Pons (tissue), 1 donor: ENCODE measurements at regions not wholly inside any gene's neighbourhood (a gene's known extent, or its start where the extent isn't known, plus 50 kb on each side); places are given as distances from the start of the nearest gene placed in this dataset.

ENCODE experiments used
- DNase-seq: peaks from one replicate; pipeline ENCODE4 v3.0.0-alpha.2; 2016; ENCODE audit warnings: low spot score

DNA sequence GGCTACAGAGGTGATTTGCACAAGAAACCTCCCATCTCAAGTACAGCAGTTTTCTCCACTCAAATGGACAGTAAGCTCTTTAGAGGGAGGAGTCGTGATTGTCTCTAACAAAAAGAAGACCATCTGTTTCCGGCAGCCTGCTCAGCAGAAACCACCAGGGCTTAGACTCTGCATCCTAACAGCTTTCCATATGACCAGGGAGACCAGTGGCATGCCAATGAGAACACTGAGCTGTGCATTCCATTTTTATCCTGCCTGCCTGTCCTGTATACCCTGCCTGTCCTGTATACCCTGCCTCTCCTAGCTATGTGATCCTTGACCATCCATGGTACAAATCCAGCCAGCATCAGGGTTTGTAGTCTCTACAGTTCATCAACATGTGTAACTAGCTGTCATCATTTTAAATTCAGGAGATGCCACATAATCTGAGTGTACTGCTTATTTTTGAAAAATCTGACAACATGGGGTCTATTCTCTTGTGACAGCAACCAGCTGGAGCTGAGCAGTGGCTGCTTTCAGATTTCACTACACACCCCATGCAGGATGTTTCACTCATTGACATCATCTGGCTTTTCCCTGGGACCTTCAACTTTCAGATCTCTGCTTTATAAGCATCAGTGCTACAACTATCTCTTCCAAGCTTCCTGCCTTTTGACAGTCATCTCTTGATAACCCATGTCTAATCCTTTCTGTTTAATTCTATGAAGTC is 50.5 kb upstream of the POU2AF2 start:
- DNase-seq: no peak

GRCh38 chr11:111193924-111194490 is 51.5 kb upstream of the POU2AF2 start:
- no peak for DNase-seq

- DNase-seq: no peak
Measured at GRCh38 chr11:111189466-111189865, 56.1 kb upstream of the POU2AF2 start.

DNA sequence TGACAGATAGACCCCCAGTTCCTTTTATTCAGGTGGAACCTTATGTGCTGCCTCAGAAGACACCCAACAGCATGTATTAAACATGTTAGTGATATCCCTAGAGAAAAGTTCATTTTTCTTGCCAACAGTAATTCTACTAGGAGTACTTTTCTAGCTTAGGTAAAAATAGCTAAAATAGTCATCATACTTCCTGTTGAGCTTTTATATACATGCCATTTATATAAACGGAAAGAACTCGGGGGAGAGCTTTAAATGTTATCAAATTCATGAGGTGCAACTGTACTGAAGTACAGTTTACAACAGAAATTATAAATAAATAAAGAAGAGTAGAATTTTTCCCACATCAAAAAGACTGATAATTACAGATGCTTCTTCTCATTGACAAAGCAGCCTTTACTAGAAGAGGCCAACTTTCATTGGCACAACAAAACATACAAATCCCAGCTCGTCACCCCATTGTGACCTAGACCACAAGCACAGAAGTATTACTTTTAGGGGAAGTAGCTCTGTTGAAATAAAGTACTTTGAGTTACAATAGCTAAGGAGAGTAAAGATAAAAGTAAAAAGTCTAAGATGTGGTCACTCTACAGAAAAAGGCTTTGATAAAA is 59.1 kb upstream of the POU2AF2 start:
- no peak for DNase-seq

GRCh38 chr11:111185266-111185665 is 60.3 kb upstream of the POU2AF2 start:
- DNase-seq: no peak

- no peak for DNase-seq
Measured at GRCh38 chr11:111183706-111184105, 61.8 kb upstream of the POU2AF2 start.

GRCh38 chr11:111179184-111179910 is 66.2 kb upstream of the POU2AF2 start:
- no peak for DNase-seq

- peak; percentile 9 for DNase-seq
Measured at GRCh38 chr11:111177037-111177871, 68.3 kb upstream of the POU2AF2 start.

GRCh38 chr11:111176603-111177002 is 68.9 kb upstream of the POU2AF2 start:
- DNase-seq: no peak

DNA sequence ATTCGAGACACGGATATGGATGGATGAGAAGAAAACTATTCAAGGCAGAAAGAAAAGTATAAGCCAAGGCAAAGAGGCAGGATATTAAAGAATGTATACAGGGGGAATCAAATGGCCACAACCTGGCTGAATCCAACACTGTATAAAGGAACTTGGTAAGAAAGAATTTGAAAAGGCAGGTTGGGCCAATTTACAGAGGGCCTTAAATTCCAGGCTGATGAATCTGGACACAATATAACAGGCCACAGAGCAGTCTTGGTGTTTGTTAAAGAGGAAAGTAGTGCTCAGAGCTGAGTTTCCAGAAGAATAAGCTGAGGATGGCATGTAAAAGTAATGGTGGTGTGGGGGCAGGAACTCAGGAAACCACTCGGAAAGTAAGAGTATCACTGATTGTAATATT is 72.3 kb upstream of the POU2AF2 start:
- DNase-seq: no peak

DNA sequence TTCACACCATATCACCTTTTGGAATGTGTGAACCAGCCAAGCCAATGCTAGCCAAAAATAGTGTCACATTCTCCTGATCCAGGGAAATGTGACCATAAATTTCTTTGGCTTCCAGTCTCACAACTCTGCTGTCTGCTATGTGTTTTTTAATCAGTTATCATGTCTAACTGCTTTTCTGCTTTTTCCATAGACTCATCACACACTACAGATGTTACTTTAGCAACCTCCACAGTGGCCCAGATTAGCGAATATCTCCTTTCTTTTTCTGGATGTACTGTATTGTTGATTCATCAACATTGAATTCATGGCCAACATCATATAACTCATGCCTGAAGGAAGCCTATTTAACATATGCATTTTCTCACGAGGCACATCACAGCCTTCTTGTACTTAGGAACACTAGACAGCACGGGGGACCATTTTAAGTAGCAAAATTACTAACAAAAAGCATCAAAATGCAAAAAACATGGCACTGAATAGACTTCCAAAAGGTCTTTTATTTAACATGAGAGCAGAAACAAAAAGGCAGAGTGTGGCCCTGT is 73.1 kb upstream of the POU2AF2 start:
- no peak for DNase-seq

GRCh38 chr11:111170761-111171379 is 74.7 kb upstream of the POU2AF2 start:
- no peak for DNase-seq

DNA sequence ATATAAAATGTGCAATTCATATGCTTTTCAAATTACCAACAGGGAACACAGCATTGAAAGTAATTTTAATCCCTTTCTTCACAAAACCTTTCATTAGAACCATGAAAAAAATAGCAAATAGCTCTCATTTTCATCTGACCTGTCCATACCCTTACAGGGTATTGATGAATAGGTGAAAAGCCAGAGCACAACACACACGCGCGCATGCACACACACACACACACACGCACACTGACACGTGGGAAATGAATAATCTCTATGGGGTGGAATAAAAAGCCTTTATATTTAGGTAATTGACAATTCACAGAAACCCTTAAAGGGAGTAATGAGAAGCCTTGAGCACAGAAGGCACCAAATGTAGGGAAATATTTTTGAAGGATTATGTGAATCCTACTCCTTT is 76.2 kb upstream of the POU2AF2 start:
- DNase-seq: no peak

- no peak for DNase-seq
Measured at GRCh38 chr11:111168871-111169270, 76.7 kb upstream of the POU2AF2 start.

- no peak for DNase-seq
Measured at GRCh38 chr11:111167666-111168065, 77.9 kb upstream of the POU2AF2 start.

- no peak for DNase-seq
Measured at GRCh38 chr11:111166598-111166997, 78.9 kb upstream of the POU2AF2 start.

GRCh38 chr11:111162305-111162704 is 83.2 kb upstream of the POU2AF2 start:
- no peak for DNase-seq

DNA sequence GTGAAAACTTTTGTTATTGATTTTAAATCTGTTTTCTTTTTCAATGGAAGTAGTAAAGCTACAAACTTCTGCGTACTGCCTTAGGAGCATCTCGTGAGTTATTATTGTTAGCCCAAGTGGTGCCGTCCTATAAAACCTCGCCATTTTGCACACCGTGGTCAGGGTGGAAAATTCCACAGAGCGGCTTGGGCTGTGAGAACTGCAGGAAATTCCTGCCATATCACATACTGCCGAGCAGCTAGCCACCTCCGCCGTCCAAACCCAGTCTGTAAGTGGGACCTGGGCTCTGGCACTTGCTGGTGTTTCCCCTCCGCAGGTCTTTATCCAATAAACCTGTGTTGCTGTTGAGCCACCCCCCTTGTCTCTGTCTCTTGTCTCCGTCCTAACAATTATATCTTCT is 88.0 kb upstream of the POU2AF2 start:
- no peak for DNase-seq

DNA sequence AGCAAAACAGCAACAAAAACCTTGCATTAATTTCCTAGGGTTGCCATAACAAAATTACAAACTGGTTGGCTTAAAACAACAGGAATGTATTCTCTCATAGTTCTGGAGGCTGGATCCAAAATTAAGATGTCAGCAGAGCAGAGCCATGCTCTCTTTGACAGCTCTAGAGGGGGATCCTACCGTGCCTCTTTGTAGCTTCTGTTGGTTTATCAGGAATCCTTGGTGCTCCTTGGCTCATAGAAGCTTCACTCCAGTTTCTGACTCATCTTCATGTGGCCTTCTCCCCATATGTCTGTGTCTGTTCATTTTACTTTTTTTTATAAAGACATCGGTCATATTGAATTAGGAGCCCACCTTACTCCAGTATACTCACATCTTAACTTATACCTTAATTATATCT is 90.5 kb upstream of the POU2AF2 start:
- DNase-seq: no peak

DNA sequence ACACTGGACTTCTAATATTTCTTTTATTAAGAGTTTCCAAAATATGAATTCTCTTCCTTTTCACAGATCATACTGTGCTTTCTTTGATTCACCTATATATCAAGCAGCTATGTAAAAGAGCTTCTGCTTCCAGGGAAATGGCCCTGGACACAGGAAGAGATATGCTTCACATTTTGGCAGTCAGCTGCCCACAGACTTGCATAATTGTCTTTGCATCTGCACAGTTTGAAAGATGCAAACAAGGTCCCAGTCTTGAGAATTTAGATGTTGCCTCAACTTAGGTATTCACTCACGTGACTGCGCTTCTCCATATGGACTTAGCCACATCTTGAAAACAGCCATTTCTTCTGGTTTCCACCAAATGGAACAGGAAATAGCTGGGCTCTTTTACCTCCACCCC is 92.3 kb upstream of the POU2AF2 start:
- DNase-seq: no peak

GRCh38 chr11:111148953-111149352 is 96.6 kb upstream of the POU2AF2 start:
- no peak for DNase-seq
